Muscle of back (tissue), 3 donors: ENCODE measurements at regions not wholly inside any gene's neighbourhood (a gene's known extent, or its start where the extent isn't known, plus 50 kb on each side); places are given as distances from the start of the nearest gene placed in this dataset.
A peak's percentile ranks its signal among the peaks of the same experiment; 100 is the strongest.

Source experiments
- DNase-seq, 3 donors: peaks; one replicate each; pipeline versions ENCODE4 v3.0.0 to v3.0.0-alpha.2; 2013

DNA sequence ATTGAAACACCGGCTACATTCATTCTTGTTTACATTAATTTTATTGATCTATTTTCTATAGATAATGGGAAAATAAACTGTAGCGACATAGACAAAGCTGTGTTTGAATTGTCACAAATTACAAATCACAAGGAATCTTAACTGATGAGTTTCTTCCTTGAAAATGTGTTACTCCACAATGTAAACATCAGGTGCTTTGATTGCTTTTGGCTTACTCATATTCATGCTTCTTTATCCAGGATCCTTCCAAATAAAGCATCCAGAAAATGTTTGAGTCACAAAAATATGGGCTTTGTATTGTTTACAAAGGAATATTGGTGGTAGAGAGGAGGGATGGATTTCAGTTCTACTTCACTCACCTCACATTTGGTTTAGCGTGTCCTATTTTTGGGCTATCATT lies 64.0 kb downstream of the BMP2 start:
- DNase-seq = no peak

- no peak for DNase-seq
Measured at GRCh38 chr20:6832811-6833210, 65.3 kb downstream of the BMP2 start.

DNA sequence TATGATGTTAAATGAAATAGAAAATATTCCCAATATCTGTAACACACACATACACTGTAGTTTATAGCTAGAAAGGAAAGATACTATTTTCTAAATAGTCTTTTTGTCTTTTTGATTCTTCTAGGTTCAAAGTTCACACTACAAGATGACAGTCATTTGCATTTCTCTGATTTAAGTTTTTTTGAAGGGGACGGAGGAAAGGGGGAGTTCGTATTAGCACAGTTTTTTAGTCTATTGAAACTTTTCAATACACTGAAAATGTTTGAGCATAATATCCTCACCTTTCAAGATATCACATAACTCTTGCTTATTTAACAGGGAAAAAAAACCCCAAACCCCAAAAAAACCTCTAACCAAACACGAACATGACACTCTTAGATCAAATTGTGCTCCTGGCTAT lies 68.1 kb downstream of the BMP2 start:
- DNase-seq = no peak

- DNase-seq = no peak
Measured at GRCh38 chr20:6836821-6837374, 69.4 kb downstream of the BMP2 start.

DNA sequence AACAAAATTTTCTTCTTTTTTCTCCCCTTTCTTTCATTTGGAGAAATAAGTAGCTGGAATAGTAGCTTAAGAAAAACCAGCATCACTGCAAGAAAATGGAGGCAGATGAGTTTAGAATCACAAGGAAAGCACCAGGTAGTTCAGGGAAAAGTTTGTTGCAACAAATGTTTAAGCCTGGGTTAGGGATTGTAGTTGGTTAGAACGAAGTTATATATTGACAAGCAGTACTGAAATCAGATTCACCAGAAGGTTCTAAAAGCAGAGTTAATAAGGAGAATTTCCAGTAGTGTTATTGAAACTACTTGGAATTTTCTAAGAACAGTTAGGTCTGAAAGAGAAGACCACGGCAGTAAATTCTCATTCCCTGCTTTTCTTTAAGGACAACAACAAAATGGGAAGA lies 70.2 kb downstream of the BMP2 start:
- DNase-seq = no peak

GRCh38 chr20:6838181-6838826 lies 70.8 kb downstream of the BMP2 start:
- DNase-seq = no peak

DNA sequence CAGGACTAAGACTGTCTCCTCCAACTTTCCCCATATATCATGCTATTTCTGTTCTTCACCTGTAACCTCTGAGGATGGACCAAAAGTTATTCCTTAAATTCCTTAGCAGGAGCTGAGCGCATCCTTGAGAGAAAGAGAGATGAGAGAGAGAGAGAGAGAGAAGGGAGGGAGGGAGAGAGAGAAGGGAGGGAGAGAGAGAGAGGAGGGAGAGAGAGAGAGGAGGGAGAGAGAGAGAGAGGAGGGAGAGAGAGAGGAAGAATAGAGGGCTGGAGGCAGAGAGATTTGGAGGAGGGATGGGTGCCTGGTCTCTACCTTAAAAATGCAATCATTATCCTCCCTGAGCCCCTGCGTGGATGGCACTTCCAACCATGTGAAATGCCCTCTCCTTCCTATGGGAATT lies 73.6 kb downstream of the BMP2 start:
- no peak for DNase-seq

DNA sequence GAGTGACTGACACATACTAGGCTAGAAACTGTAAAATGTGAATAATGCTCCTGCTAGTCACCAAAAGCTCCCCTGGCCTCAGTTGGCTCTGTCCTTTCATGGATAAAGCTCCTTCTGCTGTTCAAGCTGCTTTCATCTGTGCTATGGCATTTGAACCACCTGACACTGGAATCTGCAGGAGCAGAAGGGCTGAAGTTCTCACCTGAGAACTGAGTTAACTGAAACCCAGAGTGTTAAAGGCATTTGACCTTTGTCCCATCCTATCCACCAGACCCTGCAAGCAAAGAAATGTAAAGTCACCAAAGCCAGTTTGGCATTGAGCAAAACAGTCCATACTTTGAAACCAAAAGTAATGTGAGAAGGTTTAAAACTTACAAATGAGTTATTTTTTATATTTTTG lies 77.7 kb downstream of the BMP2 start:
- no peak for DNase-seq

GRCh38 chr20:6848041-6848440 lies 80.6 kb downstream of the BMP2 start:
- DNase-seq = no peak

GRCh38 chr20:6848992-6849391 lies 81.5 kb downstream of the BMP2 start:
- no peak for DNase-seq

DNA sequence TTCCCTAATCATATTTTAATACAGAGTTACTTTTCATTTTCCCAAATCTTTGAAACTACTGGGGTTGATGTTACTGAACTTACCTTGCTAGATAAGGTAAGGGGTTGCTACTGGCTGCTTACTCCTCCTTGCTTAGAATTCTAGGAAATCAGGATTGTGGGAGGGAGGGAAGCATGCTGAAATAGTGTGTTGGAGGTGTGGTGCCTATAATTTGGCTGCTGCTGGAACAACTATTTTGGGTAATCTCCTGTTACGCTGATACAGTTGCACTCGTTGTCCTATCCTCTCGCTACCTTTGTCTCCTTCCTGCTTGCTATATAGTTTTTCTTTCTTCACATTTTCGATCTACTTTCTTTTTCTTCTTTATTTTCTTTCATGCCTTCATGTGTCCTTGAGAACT lies 83.7 kb downstream of the BMP2 start:
- DNase-seq = no peak

- no peak for DNase-seq
Measured at GRCh38 chr20:6852478-6852877, 85.0 kb downstream of the BMP2 start.

DNA sequence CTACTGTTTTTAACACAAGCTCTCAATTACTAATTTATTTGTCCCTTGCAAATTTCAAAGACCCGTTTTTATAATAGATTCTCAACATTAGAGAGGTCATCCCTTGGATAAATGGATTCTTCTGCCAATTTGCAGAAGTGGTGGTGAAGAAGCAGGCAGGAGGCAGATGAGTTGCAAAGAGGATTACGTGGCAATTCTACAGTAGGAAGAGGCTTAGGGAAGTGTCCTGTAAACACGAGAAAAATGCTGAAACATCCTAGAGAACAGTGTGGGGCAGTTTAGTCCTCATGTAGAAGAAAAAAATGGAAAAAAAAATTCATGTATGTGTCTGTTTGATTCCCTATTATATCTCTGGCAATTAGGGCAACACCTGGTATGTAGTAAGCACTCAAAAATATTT lies 87.6 kb downstream of the BMP2 start:
- DNase-seq = no peak

GRCh38 chr20:6855796-6856195 lies 88.3 kb downstream of the BMP2 start:
- no peak for DNase-seq

- peak in 1 of 3 donors; percentile 26 for DNase-seq
Measured at GRCh38 chr20:6857927-6858326, 90.4 kb downstream of the BMP2 start.

DNA sequence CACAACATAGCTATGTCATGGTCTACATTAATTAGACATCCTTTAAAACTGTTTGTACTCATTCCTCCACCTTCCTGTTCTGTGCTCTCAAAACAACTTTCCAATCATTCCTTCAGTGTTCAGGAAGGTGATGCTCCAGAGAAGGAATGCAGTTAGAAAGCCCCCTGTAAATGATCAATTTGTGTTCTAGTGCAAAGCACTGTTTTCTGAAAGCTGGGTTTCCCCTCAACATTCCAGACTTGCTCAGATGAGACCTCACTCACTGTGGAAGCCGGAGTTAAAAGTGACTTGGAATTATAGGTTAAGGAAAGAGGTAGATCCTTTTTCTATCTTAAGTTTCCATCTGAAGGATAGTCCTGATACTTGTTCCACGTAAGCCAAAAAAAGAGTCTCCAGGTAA lies 95.9 kb downstream of the BMP2 start:
- no peak for DNase-seq

GRCh38 chr20:6863798-6864201 lies 96.3 kb downstream of the BMP2 start:
- no peak for DNase-seq

- DNase-seq = no peak
Measured at GRCh38 chr20:6864740-6865139, 97.3 kb downstream of the BMP2 start.

GRCh38 chr20:6866741-6867140 lies 99.3 kb downstream of the BMP2 start:
- no peak for DNase-seq

DNA sequence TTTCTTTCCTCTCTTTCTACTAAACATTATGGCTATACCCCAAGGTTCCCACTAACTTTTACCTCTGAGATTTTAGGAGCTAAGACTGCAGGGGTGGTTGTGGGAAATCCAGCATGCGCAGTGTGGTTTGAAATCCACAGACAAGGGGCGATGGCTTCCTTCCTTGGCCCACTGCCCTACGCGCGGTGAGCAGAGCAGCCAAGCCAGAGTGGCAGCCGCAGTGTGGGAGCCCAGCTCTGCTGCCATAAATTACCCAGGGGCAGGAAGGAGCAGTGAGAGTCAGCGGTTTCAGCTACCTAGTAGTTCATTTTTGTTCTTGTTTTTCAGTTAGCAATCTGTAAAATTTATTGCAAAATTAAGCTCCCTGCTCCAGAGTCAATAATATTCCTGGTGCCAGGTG lies 101.4 kb downstream of the BMP2 start:
- no peak for DNase-seq

DNA sequence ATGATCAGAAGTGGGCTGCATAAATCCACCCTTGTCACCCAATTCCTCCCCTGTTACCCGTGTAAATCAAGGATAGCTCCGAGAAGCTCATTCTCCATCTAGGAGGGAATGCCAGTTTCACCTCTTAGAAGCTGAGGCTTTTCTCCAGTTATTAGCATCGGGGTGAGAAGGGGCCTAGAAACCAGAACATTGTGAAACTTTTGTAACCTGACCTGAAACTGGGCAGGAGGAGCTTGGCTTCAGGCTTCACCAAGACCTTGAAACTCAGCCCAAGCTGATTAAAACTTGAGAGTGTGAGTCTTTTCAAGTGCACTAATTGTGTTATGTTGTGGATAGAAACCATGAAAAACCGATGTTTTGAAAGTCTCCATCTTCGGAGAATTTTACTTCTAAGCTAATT lies 103.1 kb downstream of the BMP2 start:
- DNase-seq = no peak

DNA sequence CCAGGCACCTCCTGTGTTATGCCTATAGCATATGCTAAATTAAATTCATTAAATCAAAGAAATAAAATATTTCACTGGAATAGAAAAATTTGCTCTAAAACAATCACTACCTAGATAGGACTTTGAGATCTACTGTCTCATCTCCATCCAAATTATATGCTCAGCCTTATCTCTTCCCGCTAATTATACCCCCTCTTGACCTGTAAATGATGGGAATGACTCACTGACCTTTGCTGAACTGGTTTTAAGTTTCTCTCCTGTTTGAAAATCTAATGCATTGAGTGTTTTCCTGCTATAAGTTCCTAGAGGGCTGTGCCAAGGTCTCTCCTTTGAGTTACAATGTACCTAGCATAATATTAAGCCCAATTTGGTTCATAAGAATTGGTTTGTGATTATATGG lies 110.1 kb downstream of the BMP2 start:
- no peak for DNase-seq

GRCh38 chr20:6882561-6883291 lies 115.2 kb downstream of the BMP2 start:
- peak in 1 of 3 donors; percentile 47 for DNase-seq

- DNase-seq = no peak
Measured at GRCh38 chr20:6884114-6884513, 116.6 kb downstream of the BMP2 start.
